T-helper 2 cell (primary cell): ENCODE measurements at regions not wholly inside any gene's neighbourhood (a gene's known extent, or its start where the extent isn't known, plus 50 kb on each side); places are given as distances from the start of the nearest gene placed in this dataset.
"Not testable (repeated sequence)": the region's sequence is repeated elsewhere in the genome, so short reads cannot be mapped to it uniquely, and the experiment has no call there.

Experiments
- DNase-seq, 5 experiments: peaks; one replicate each; pipeline versions ENCODE4 v3.0.0 to v3.0.0-alpha.2; 2012 to 2022

GRCh38 chr3:137304313-137305056, 346.7 kb downstream of the IL20RB start:
- no peak for DNase-seq

GRCh38 chr3:137324114-137324513, 366.3 kb downstream of the IL20RB start:
- DNase-seq: no peak

- DNase-seq: no peak
Observed at GRCh38 chr3:137325170-137325569, 367.4 kb downstream of the IL20RB start.

GRCh38 chr3:137325934-137326333, 368.2 kb downstream of the IL20RB start:
- DNase-seq: no peak

- no peak for DNase-seq
Observed at GRCh38 chr3:137329594-137329993, 371.8 kb downstream of the IL20RB start.

GRCh38 chr3:137330246-137330645, 372.5 kb downstream of the IL20RB start:
- DNase-seq: no peak

GRCh38 chr3:137332297-137332696, 374.5 kb downstream of the IL20RB start:
- peak in 1 of 5 experiments; percentile 1 for DNase-seq

GRCh38 chr3:137335478-137335877, 377.7 kb downstream of the IL20RB start:
- no peak for DNase-seq

- DNase-seq: not testable (repeated sequence)
Observed at GRCh38 chr3:137338400-137338799, 380.6 kb downstream of the IL20RB start.

- DNase-seq: no peak
Observed at GRCh38 chr3:137343283-137343682, 385.5 kb downstream of the IL20RB start.

- DNase-seq: no peak
Observed at GRCh38 chr3:137347132-137347531, 389.3 kb downstream of the IL20RB start.

GRCh38 chr3:137347817-137348368, 390.1 kb downstream of the IL20RB start:
- no peak for DNase-seq

- DNase-seq: no peak
Observed at GRCh38 chr3:137348936-137349335, 391.2 kb downstream of the IL20RB start.

GRCh38 chr3:137349557-137350348, 392.0 kb downstream of the IL20RB start:
- DNase-seq: no peak

GRCh38 chr3:137360531-137361201, 402.9 kb downstream of the IL20RB start:
- no peak for DNase-seq

- DNase-seq: no peak
Observed at GRCh38 chr3:137382005-137382594, 382.0 kb upstream of the SOX14 start.

GRCh38 chr3:137385922-137386321, 378.2 kb upstream of the SOX14 start:
- DNase-seq: no peak

GRCh38 chr3:137409584-137409983, 354.5 kb upstream of the SOX14 start:
- DNase-seq: no peak

GRCh38 chr3:137410028-137410427, 354.1 kb upstream of the SOX14 start:
- no peak for DNase-seq

GRCh38 chr3:137420198-137420995, 343.7 kb upstream of the SOX14 start:
- no peak for DNase-seq

GRCh38 chr3:137438561-137438960, 325.6 kb upstream of the SOX14 start:
- no peak for DNase-seq

- DNase-seq: no peak
Observed at GRCh38 chr3:137460944-137461343, 303.2 kb upstream of the SOX14 start.
